Endothelial cell of umbilical vein (primary cell): ENCODE measurements at regions not wholly inside any gene's neighbourhood (a gene's known extent, or its start where the extent isn't known, plus 50 kb on each side); places are given as distances from the start of the nearest gene placed in this dataset.

ENCODE experiments used
- BruUV-seq: library from RNA; stranded (reverse); fragments of 400-500 nt; replicated peaks from 2 replicates; lab custom pipeline; 2021; lab: Mats Ljungman, UMichigan
- CTCF ChIA-PET: fragments of 300-600, 350-600 bp; sonication (Branson Sonifier 250); formaldehyde crosslinking; loops from one replicate; lab custom pipeline; 2021; ENCODE audit warnings: antibody characterized with exemption, inconsistent platforms; lab: Charles Lee
- POLR2A ChIA-PET: fragments of 300-600, 350-600 bp; sonication (Branson Sonifier 250); formaldehyde crosslinking; loops from one replicate; lab custom pipeline; 2021; ENCODE audit warnings: antibody characterized with exemption, inconsistent platforms; lab: Charles Lee
- DNase-seq: peaks from one replicate; pipeline ENCODE4 v3.0.0-alpha.2; 2011; ENCODE audit warnings: low read depth, low spot score
- FAIRE-seq: peaks from 2 replicates; lab custom pipeline; 2011; peaks lifted over from hg19 to GRCh38; lab: Jason Lieb, UNC
- H2AFZ ChIP-seq: 2 replicates; pipeline ENCODE4 v1.6.0; 2012; ENCODE audit warnings: low read depth, low read length, control low read depth, inconsistent platforms
- H3K27ac ChIP-seq: 2 replicates; pipeline ENCODE4 v1.5.1; 2011; ENCODE audit warnings: low read depth, mild to moderate bottlenecking, control low read depth, low read length, moderate library complexity; ENCODE audit not compliant: insufficient read depth
- H3K27me3 ChIP-seq, 2 experiments: 2 replicates each; pipeline versions ENCODE4 v1.6.0 to v1.6.1; 2011; ENCODE audit warnings: low read length in 2 of 2, mixed read lengths in 1 of 2; ENCODE audit not compliant: control insufficient read depth in 2 of 2, insufficient read depth in 2 of 2
- H3K36me3 ChIP-seq, 2 experiments: 2 replicates in 1 of 2; 3 replicates in 1 of 2; pipeline ENCODE4 v1.5.1; 2011; ENCODE audit warnings: low read length in 2 of 2, mild to moderate bottlenecking in 1 of 2, moderate library complexity in 1 of 2; ENCODE audit not compliant: control insufficient read depth in 2 of 2, insufficient read depth in 2 of 2; ENCODE audit errors: extremely low read depth in 1 of 2
- H3K4me1 ChIP-seq: 3 replicates; pipeline ENCODE4 v1.5.1; 2011; ENCODE audit warnings: mild to moderate bottlenecking, low read length; ENCODE audit not compliant: control insufficient read depth, insufficient read depth; ENCODE audit errors: extremely low read depth
- H3K4me2 ChIP-seq: 2 replicates; pipeline ENCODE4 v1.6.1; 2011; ENCODE audit warnings: low read length, control low read depth, mixed read lengths; ENCODE audit not compliant: insufficient read depth
- H3K4me3 ChIP-seq, 3 experiments: fragments of 200-600 bp in 1 of 3; sonication (generic), shearing (Covaris generic) in 1 of 3; replicated peaks in 1 of 3; 2 replicates each; pipeline ENCODE4 v1.5.1; 2011 to 2016; ENCODE audit warnings: control low read depth in 3 of 3, low read length in 3 of 3, mild to moderate bottlenecking in 2 of 3, inconsistent platforms in 1 of 3, low read depth in 1 of 3, moderate library complexity in 1 of 3; ENCODE audit not compliant: insufficient read depth in 1 of 3
- H3K79me2 ChIP-seq: 2 replicates; pipeline ENCODE4 v1.6.0; 2012; ENCODE audit warnings: low read length, inconsistent platforms; ENCODE audit not compliant: control insufficient read depth, insufficient read depth
- H3K9ac ChIP-seq: replicated peaks from 2 replicates; pipeline ENCODE3; 2011; ENCODE audit warnings: low read length, control low read depth; ENCODE audit not compliant: insufficient read depth; ENCODE audit errors: extremely low read depth
- H3K9me1 ChIP-seq: replicated peaks from 3 replicates; pipeline ENCODE4 v1.6.0; 2011; ENCODE audit warnings: mild to moderate bottlenecking, low read length; ENCODE audit not compliant: control insufficient read depth, insufficient read depth; ENCODE audit errors: extremely low read depth
- H3K9me3 ChIP-seq: replicated peaks from 2 replicates; pipeline ENCODE4 v1.5.1; 2012; ENCODE audit warnings: low read length, inconsistent platforms; ENCODE audit not compliant: control insufficient read depth, insufficient read depth
- H4K20me1 ChIP-seq: replicated peaks from 2 replicates; pipeline ENCODE3; 2011; ENCODE audit warnings: mild to moderate bottlenecking, low read length; ENCODE audit not compliant: control insufficient read depth, insufficient read depth; ENCODE audit errors: extremely low read depth
- EZH2 ChIP-seq: IDR thresholded peaks from 2 replicates; pipeline ENCODE4 v1.6.1; 2012; ENCODE audit warnings: borderline replicate concordance, low read depth, mild to moderate bottlenecking, moderate library complexity, low read length, inconsistent platforms; ENCODE audit not compliant: severe bottlenecking
- FOS ChIP-seq: IDR thresholded peaks from 2 replicates; pipeline ENCODE4 v1.6.1; 2011; ENCODE audit warnings: mild to moderate bottlenecking, low read length, moderate library complexity, borderline replicate concordance; ENCODE audit not compliant: insufficient read depth
- JUN ChIP-seq: IDR thresholded peaks from 2 replicates; pipeline ENCODE4 v1.6.1; 2011; ENCODE audit warnings: borderline replicate concordance, low read depth; ENCODE audit not compliant: insufficient read length, insufficient read depth
- MYC ChIP-seq: IDR thresholded peaks from one replicate; pipeline ENCODE4 v1.6.1; 2011; ENCODE audit warnings: mild to moderate bottlenecking, low read depth, low read length
- POLR2AphosphoS5 ChIP-seq: IDR thresholded peaks from 2 replicates; pipeline ENCODE4 v1.6.1; 2012; ENCODE audit warnings: low read depth, mild to moderate bottlenecking, control low read depth, low read length, moderate library complexity; ENCODE audit not compliant: insufficient read depth
- dilution Hi-C: fragments of 300-500 bp; cut with MboI; formaldehyde crosslinking; loops from one replicate; pipeline ENCODE4 v1.15.0; 2019; ENCODE audit warnings: low sequenced_read_pairs; ENCODE audit not compliant: extremely low pct_ligation_motif_present
- intact Hi-C: fragments of 100-400 bp; cut with micrococcal nuclease; formaldehyde crosslinking; loops from one replicate; pipeline ENCODE4 v1.10.0; 2022
- TF ChIP-seq, protein P1 (sequence below), 2 donors: IDR thresholded peaks; 1 replicate in 1 of 2; 2 replicates in 1 of 2; pipeline ENCODE4 v1.5.1; 2011; ENCODE audit warnings: low read length in 2 of 2, mild to moderate bottlenecking in 2 of 2, moderate library complexity in 2 of 2, control low read depth in 1 of 2, inconsistent platforms in 1 of 2, low read depth in 1 of 2; ENCODE audit not compliant: insufficient read depth in 1 of 2; ENCODE audit errors: extremely low read depth in 1 of 2
- TF ChIP-seq, protein P2 (sequence below): IDR thresholded peaks from 2 replicates; pipeline ENCODE4 v1.6.1; 2011; ENCODE audit not compliant: insufficient read depth, insufficient read length

DNA sequence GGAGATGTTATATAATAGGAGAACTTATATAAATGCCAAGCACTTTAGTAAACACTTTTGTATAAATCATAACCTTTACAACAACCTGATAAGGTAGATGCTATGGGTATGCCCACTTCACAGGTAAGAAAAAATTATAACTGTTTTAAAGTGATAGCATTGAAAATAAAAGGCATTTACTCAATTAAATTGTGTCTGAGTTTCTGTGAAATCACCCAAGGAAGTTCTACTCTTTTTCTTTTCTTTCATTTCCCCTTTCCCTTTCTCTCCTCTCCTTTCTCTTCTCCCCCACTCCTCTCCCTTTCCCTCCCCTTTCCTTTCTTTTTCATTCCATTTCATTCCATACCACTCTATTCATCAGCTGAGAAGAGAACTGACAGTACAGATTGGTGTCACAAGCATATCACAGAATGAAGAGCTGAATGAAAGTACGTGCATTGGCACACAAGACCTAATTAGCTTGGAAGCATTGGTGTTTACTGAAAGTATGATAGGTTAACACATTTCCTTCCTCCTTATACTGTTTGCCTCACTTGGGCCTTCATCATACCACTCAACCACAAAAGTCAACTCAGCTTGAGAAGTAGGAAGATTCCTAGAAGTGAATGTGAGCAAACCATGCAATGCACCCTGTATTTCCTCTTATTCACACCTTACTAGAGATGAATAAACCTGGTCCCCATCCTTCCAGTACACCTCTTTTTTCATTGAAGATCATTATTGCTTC is 117.9 kb upstream of the AGR3 start:
- no TSS peak for BruUV-seq
- no peaks in the 10 kb centered on the region for H3K4me1 ChIP-seq
- H4K20me1 ChIP-seq: no peaks in the 10 kb centered on the region
- intact Hi-C loops: no loop called here
- H2AFZ ChIP-seq: no peak overlapping the region
- CTCF ChIA-PET: interaction anchor here (0.9 to 2.2 kb wide), 6 partner anchors 9 to 681 kb away, joined by 3 to 10 read pairs (median 4); no protein-coding TSS in a partner anchor
- FAIRE-seq (no peak), DNase-seq (no peak)
- no peaks in the 10 kb centered on the region for H3K9me3 ChIP-seq
- H3K4me2 ChIP-seq: no peak overlapping the region
- dilution Hi-C loops: no loop called here
- POLR2A ChIA-PET: no interaction called here
- H3K9me1 ChIP-seq: no peaks in the 10 kb centered on the region
- H3K9ac ChIP-seq: no peak overlapping the region
- H3K27me3 ChIP-seq: no peaks in the 10 kb centered on the region
- no peaks in the 10 kb centered on the region for H3K79me2 ChIP-seq
- no peak overlapping the region for H3K4me3 ChIP-seq
- H3K27ac ChIP-seq: no peak overlapping the region
- H3K36me3 ChIP-seq: no peaks in the 10 kb centered on the region
- TF ChIP-seq, protein P1, sequence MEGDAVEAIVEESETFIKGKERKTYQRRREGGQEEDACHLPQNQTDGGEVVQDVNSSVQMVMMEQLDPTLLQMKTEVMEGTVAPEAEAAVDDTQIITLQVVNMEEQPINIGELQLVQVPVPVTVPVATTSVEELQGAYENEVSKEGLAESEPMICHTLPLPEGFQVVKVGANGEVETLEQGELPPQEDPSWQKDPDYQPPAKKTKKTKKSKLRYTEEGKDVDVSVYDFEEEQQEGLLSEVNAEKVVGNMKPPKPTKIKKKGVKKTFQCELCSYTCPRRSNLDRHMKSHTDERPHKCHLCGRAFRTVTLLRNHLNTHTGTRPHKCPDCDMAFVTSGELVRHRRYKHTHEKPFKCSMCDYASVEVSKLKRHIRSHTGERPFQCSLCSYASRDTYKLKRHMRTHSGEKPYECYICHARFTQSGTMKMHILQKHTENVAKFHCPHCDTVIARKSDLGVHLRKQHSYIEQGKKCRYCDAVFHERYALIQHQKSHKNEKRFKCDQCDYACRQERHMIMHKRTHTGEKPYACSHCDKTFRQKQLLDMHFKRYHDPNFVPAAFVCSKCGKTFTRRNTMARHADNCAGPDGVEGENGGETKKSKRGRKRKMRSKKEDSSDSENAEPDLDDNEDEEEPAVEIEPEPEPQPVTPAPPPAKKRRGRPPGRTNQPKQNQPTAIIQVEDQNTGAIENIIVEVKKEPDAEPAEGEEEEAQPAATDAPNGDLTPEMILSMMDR (IDR thresholded peaks at IDR 0.05; ENCODE audit: extremely low read depth in 1 of 2, insufficient read depth in 1 of 2, low read depth in 1 of 2, low read length in 2 of 2): no peak
- TF ChIP-seq MYC (no peak), EZH2 (no peak), JUN (no peak), POLR2AphosphoS5 (no peak), FOS (no peak)
- TF ChIP-seq, protein P2, sequence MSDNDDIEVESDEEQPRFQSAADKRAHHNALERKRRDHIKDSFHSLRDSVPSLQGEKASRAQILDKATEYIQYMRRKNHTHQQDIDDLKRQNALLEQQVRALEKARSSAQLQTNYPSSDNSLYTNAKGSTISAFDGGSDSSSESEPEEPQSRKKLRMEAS: no peak
